OCI-LY3 (cell line): ENCODE measurements at regions not wholly inside any gene's neighbourhood (a gene's known extent, or its start where the extent isn't known, plus 50 kb on each side); places are given as distances from the start of the nearest gene placed in this dataset.

Experiments
- H2AFZ ChIP-seq: fragments of 200-600, 300-600 bp; shearing (Covaris generic); 2 replicates; pipeline ENCODE4 v1.6.0; 2014; ENCODE audit warnings: antibody characterized with exemption, low read depth, low read length
- H3K27ac ChIP-seq: fragments of 200-600, 300-600 bp; sonication (generic); 2 replicates; pipeline ENCODE4 v1.5.1; 2014; ENCODE audit warnings: mild to moderate bottlenecking, low read length, moderate library complexity, mixed read lengths
- H3K27me3 ChIP-seq: fragments of 200-600, 300-600 bp; sonication (generic); 2 replicates; pipeline ENCODE4 v1.6.1; 2014; ENCODE audit warnings: low read depth, low read length, mixed read lengths
- H3K36me3 ChIP-seq: fragments of 200-600, 300-600 bp; sonication (generic); replicated peaks from 2 replicates; pipeline ENCODE3; 2014; ENCODE audit warnings: low read depth, low read length, mixed read lengths
- H3K4me1 ChIP-seq: fragments of 300-600, 200-600 bp; sonication (generic); 2 replicates; pipeline ENCODE4 v1.6.1; 2014; ENCODE audit warnings: low read length, mixed read lengths
- H3K4me2 ChIP-seq: fragments of 200-600, 300-600 bp; sonication (generic); 2 replicates; pipeline ENCODE4 v1.6.1; 2014; ENCODE audit warnings: low read length, mixed read lengths
- H3K4me3 ChIP-seq: fragments of 300-600, 200-600 bp; sonication (generic); 2 replicates; pipeline ENCODE4 v1.5.1; 2014; ENCODE audit warnings: antibody characterized with exemption, mild to moderate bottlenecking, low read length, moderate library complexity
- H3K79me2 ChIP-seq: fragments of 300-600, 200-600 bp; shearing (Covaris generic); 2 replicates; pipeline ENCODE4 v1.6.1; 2014; ENCODE audit warnings: mild to moderate bottlenecking, low read length, mixed read lengths
- H3K9ac ChIP-seq: fragments of 300-600, 200-600 bp; shearing (Covaris generic); 2 replicates; pipeline ENCODE4 v1.6.0; 2014; ENCODE audit warnings: mild to moderate bottlenecking, low read length, moderate library complexity
- H3K9me3 ChIP-seq: fragments of 200-600, 300-600 bp; shearing (Covaris generic); 2 replicates; pipeline ENCODE4 v1.6.1; 2014; ENCODE audit warnings: low read length, mixed read lengths; ENCODE audit not compliant: insufficient read depth
- H4K20me1 ChIP-seq: fragments of 200-600, 300-600 bp; sonication (generic); 2 replicates; pipeline ENCODE4 v1.6.1; 2016; ENCODE audit warnings: low read length, mixed read lengths; ENCODE audit not compliant: insufficient read depth
- CTCF ChIP-seq: fragments of 200-600, 300-600 bp; sonication (generic); IDR thresholded peaks from 2 replicates; pipeline ENCODE4 v1.5.1; 2014; ENCODE audit warnings: antibody characterized with exemption, low read length, low read depth
- EZH2phosphoT487 ChIP-seq: fragments of 200-600 bp; shearing (Covaris generic); IDR thresholded peaks from 2 replicates; pipeline ENCODE4 v1.6.1; 2018; ENCODE audit warnings: antibody characterized with exemption, mixed run types, low read depth

- H3K79me2 ChIP-seq = no peaks in the 10 kb centered on the region
- no peaks in the 10 kb centered on the region for H4K20me1 ChIP-seq
- H3K4me3 ChIP-seq = no peak overlapping the region
- H3K9ac ChIP-seq = no peak overlapping the region
- no peak for TF ChIP-seq EZH2phosphoT487
- TF ChIP-seq CTCF = no peak
- no peaks in the 10 kb centered on the region for H3K27me3 ChIP-seq
- no peak overlapping the region for H3K4me2 ChIP-seq
- H3K36me3 ChIP-seq = no peaks in the 10 kb centered on the region
- H2AFZ ChIP-seq = peak overlapping the region; percentile 20; the same call in 1 of the 2 replicates
- peaks cover 7% of the 10 kb centered on the region for H3K4me1 ChIP-seq
- no peaks in the 10 kb centered on the region for H3K9me3 ChIP-seq
- H3K27ac ChIP-seq = no peak overlapping the region
These were observed 188.7 kb upstream of the TLL1 start for GRCh38 chr4:165684177-165684805.

- Histone ChIP-seq H3K36me3 (no peaks in the 10 kb centered on the region), H3K27ac (no peak overlapping the region), H2AFZ (no peak overlapping the region), H3K27me3 (no peaks in the 10 kb centered on the region), H3K9me3 (no peaks in the 10 kb centered on the region), H3K9ac (no peak overlapping the region), H3K79me2 (no peaks in the 10 kb centered on the region), H3K4me2 (no peak overlapping the region), H3K4me1 (peaks cover 7% of the 10 kb centered on the region), H3K4me3 (no peak overlapping the region), H4K20me1 (no peaks in the 10 kb centered on the region)
- TF ChIP-seq EZH2phosphoT487 = no peak
- TF ChIP-seq CTCF = no peak
These were observed 186.3 kb upstream of the TLL1 start for GRCh38 chr4:165686756-165687155.

- no peak overlapping the region for H2AFZ ChIP-seq
- no peaks in the 10 kb centered on the region for H3K27me3 ChIP-seq
- H3K36me3 ChIP-seq = no peaks in the 10 kb centered on the region
- H3K9me3 ChIP-seq = no peaks in the 10 kb centered on the region
- no peaks in the 10 kb centered on the region for H3K79me2 ChIP-seq
- no peak overlapping the region for H3K27ac ChIP-seq
- H3K4me3 ChIP-seq = no peak overlapping the region
- TF ChIP-seq CTCF = no peak
- TF ChIP-seq EZH2phosphoT487 = no peak
- no peaks in the 10 kb centered on the region for H3K4me1 ChIP-seq
- H3K9ac ChIP-seq = no peak overlapping the region
- no peak overlapping the region for H3K4me2 ChIP-seq
- H4K20me1 ChIP-seq = no peaks in the 10 kb centered on the region
These were observed 183.9 kb upstream of the TLL1 start for GRCh38 chr4:165689159-165689558.

- no peak overlapping the region for H3K27ac ChIP-seq
- no peak overlapping the region for H3K4me3 ChIP-seq
- no peaks in the 10 kb centered on the region for H3K27me3 ChIP-seq
- H3K4me1 ChIP-seq = no peaks in the 10 kb centered on the region
- no peaks in the 10 kb centered on the region for H3K9me3 ChIP-seq
- no peaks in the 10 kb centered on the region for H4K20me1 ChIP-seq
- no peak overlapping the region for H2AFZ ChIP-seq
- H3K4me2 ChIP-seq = no peak overlapping the region
- no peak overlapping the region for H3K9ac ChIP-seq
- no peaks in the 10 kb centered on the region for H3K79me2 ChIP-seq
- TF ChIP-seq CTCF (no peak), EZH2phosphoT487 (no peak)
- H3K36me3 ChIP-seq = no peaks in the 10 kb centered on the region
These were observed 181.0 kb upstream of the TLL1 start for GRCh38 chr4:165692082-165692481.
